ENCODE measurements at regions not wholly inside any gene's neighbourhood (a gene's known extent, or its start where the extent isn't known, plus 50 kb on each side); places are given as distances from the start of the nearest gene placed in this dataset.

DNA sequence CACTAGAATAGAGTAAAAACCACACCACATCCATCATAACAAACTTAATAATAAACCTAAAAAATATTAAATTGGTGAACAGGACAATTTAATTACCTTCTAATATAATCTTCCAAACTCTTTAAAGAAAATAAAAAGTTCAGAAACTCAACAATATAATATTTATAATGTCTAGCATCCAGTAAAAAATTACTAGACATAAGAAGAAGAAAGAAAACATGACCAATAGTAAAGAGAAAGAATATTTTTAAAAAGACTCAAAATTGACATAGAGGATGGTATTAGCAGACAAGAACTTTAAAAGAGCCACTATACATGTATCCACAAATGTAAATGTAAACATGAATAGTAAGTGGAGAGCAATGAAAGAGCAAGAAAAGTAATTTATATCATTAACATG is 388.4 kb downstream of the TFEC start:
- no peak overlapping the region for H3K4me3 ChIP-seq (replicated peaks in 1 of 2; ENCODE audit: low read depth in 2 of 2, low read length in 2 of 2)
- DNase-seq (ENCODE audit: low read depth in 2 of 2), result no peak
- TF ChIP-seq, protein P1, sequence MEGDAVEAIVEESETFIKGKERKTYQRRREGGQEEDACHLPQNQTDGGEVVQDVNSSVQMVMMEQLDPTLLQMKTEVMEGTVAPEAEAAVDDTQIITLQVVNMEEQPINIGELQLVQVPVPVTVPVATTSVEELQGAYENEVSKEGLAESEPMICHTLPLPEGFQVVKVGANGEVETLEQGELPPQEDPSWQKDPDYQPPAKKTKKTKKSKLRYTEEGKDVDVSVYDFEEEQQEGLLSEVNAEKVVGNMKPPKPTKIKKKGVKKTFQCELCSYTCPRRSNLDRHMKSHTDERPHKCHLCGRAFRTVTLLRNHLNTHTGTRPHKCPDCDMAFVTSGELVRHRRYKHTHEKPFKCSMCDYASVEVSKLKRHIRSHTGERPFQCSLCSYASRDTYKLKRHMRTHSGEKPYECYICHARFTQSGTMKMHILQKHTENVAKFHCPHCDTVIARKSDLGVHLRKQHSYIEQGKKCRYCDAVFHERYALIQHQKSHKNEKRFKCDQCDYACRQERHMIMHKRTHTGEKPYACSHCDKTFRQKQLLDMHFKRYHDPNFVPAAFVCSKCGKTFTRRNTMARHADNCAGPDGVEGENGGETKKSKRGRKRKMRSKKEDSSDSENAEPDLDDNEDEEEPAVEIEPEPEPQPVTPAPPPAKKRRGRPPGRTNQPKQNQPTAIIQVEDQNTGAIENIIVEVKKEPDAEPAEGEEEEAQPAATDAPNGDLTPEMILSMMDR (IDR thresholded peaks at IDR 0.05; ENCODE audit: low read depth, low read length), result no peak

DNA sequence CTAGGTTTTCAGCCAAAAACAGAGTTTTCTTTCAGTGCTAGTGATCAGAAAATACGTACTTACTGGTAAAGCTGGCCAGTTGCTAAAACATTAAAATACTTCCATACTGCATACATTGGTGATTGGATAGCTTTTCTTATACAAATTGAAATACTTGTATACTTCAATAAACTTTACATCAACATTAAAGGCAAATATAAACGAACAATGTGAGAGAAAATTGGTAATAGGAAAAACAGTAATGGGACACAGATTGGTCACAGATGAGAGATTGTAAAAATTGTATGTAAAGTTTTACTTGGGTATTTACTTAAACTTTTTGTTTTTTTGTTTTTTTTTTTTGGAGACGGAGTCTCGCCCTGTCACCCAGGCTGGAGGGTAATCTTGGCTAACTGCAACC is 391.7 kb downstream of the TFEC start:
- no peak overlapping the region for H3K4me3 ChIP-seq (replicated peaks in 1 of 2; ENCODE audit: low read depth in 2 of 2, low read length in 2 of 2)
- DNase-seq (ENCODE audit: low read depth in 2 of 2), result no peak
- TF ChIP-seq, protein P1 (IDR thresholded peaks at IDR 0.05; ENCODE audit: low read depth, low read length), result no peak

DNA sequence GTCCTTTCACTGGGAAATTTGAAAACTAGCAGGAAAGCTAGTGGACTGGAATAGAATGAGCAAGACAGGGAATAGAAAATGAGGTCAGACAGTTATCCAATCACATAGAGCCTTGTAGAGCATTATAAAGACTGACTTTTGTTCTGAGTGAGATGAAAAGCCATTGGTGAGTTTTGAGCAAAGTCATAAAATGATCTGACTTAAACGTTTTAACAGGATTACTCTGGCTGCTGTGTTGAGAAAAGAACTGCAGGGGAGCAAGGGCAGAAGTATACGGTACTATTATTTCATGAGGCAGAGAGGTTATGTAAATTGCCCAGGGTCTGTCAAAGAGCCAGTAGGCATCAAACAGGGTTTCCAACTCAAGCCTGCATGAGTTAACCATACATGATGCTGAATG is 393.4 kb downstream of the TFEC start:
- DNase-seq (ENCODE audit: low read depth in 2 of 2), result no peak
- TF ChIP-seq, protein P1 (IDR thresholded peaks at IDR 0.05; ENCODE audit: low read depth, low read length), result no peak
- no peak overlapping the region for H3K4me3 ChIP-seq (replicated peaks in 1 of 2; ENCODE audit: low read depth in 2 of 2, low read length in 2 of 2)

DNA sequence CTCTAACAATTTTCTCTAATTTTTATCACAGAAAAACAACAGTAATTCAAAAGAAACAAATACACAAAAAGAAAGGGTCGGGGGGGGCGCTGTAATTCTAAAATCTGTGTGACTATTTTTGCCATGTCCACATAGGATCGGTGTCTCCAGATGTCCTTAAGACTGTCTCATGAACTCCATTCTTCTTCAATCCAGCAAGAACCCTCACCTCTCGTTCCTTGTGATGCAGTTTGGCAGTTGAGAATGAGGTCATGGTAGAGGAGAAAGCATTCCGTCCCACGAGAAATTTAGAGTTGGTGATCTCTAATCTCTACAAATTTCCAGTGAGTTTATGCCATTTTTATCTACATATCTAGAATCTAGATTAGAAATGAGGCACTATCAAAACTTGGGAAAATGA is 394.7 kb downstream of the TFEC start:
- TF ChIP-seq, protein P1 (IDR thresholded peaks at IDR 0.05; ENCODE audit: low read depth, low read length), result no peak
- DNase-seq (ENCODE audit: low read depth in 2 of 2), result no peak
- no peak overlapping the region for H3K4me3 ChIP-seq (replicated peaks in 1 of 2; ENCODE audit: low read depth in 2 of 2, low read length in 2 of 2)

DNA sequence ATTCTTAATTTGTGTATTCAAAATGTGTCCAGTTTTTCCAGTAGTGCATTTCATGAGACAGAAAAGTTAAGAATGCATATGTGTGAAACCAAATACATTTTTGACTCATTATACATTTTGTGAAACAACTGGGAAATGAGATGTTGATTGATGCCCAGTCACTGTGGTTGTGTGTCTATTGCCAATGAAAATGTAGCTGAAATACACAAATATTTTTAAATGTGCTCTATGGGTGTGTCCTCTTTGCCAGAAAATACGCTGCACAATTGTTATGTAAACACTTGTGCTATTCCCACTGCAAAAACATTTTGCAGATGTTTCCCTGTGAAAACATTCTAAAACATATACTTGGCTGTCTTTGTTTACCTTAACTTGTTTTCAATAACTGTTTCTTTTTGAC is 395.2 kb downstream of the TFEC start:
- DNase-seq (ENCODE audit: low read depth in 2 of 2), result peak in 1 of 2 donors; percentile 1
- TF ChIP-seq, protein P1 (IDR thresholded peaks at IDR 0.05; ENCODE audit: low read depth, low read length), result no peak
- H3K4me3 ChIP-seq (replicated peaks in 1 of 2; ENCODE audit: low read depth in 2 of 2, low read length in 2 of 2), result no peak overlapping the region

DNA sequence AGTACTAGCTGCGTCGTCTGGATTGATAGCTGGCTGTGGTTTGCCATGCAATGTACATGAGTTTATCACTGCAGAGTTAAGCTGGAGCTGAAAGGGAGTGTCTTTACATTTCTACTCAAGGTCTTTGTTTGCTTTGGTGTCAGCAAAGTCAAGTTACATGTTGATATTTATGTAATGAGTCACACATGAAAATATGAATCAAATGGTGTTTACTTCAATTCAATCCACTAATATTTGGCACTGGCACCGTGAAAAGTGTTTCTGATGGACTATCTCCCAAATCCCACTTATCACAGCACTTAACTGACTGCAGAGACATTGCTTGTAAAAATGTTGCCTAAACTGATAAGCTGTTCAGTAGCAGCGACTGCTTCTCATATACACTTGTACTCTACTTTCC is 395.9 kb downstream of the TFEC start:
- DNase-seq (ENCODE audit: low read depth in 2 of 2), result peak; percentile 7 to 14
- H3K4me3 ChIP-seq (replicated peaks in 1 of 2; ENCODE audit: low read depth in 2 of 2, low read length in 2 of 2), result no peak overlapping the region
- TF ChIP-seq, protein P1 (IDR thresholded peaks at IDR 0.05; ENCODE audit: low read depth, low read length), result no peak

DNA sequence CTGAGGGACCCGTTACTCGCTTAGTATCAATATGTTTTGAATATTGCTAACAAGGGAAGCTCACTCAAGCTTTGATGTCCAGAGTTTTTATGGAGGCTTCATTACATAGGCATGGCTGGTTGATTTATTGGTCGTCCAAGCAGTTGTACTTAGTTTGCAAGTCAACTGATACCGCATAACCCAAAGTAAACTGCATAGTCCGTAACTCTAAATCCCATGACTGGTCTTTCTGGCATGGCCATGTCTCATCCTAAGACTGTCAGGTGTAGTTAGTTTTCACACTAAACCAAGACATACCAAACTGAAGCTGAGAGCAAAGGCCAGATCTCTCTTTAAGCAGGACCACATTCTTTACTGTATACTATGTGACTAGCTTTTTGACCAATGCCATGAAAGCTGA is 397.9 kb downstream of the TFEC start:
- H3K4me3 ChIP-seq (replicated peaks in 1 of 2; ENCODE audit: low read depth in 2 of 2, low read length in 2 of 2), result no peak overlapping the region
- TF ChIP-seq, protein P1 (IDR thresholded peaks at IDR 0.05; ENCODE audit: low read depth, low read length), result no peak
- DNase-seq (ENCODE audit: low read depth in 2 of 2), result no peak
